Epithelial cell of prostate (primary cell): ENCODE measurements at regions not wholly inside any gene's neighbourhood (a gene's known extent, or its start where the extent isn't known, plus 50 kb on each side); places are given as distances from the start of the nearest gene placed in this dataset.

Source experiments
- DNase-seq: peaks from one replicate; pipeline ENCODE4 v3.0.0-alpha.2; 2011; ENCODE audit warnings: low read depth, low spot score
- H3K27ac ChIP-seq: fragments of 450-650 bp; 2 replicates; pipeline ENCODE4 v1.5.1; 2017; ENCODE audit warnings: mild to moderate bottlenecking

DNA sequence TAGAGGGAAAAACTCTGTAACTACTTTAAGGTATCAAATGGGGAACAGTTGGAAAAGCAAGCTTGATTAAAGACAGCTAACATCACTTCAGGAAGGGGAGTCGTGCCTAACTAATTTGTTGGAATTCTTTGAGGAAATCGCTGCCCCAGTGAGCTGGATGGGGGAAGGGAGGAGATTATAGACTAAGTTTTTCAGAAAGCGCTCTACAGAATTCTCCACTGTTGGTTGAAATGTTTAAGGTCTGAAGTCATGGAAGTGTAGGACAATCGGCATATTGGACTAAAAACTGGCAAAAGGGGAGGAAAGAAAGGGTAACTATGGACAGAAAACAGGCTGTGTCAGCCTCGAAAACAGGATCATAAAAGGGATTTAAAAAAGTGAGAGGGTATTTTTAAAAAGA, 229.9 kb upstream of the HMGA2 start:
- H3K27ac ChIP-seq: no peak overlapping the region
- no peak for DNase-seq

- no peak overlapping the region for H3K27ac ChIP-seq
- no peak for DNase-seq
These were observed 229.2 kb upstream of the HMGA2 start for GRCh38 chr12:65595016-65595560.

DNA sequence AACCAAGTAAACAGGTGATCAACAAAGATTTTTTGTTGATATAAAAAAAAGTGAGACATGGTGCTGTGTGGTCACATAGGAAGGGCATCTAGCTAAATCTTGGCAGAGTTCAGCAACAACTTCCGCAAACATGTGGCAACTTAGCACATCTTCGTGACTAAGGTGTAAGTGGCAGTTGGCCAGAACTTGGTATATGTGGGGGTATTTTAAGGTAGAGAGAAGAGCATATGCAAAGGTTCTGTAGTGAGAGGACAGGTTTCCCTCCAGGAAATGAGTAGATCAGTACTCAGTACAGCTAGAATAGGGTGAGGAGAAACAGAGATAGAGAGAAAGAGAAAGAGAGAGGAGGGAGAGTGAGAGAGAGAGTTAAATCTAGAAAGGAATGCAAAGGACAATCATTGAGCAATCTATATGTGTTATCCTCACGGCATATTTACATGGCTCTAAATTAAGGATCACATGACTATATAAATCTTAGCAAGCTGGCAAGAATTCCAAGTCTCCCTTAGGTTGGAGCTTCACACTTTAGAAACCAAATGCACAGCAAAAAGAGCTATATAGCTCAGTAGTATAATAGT, 227.7 kb upstream of the HMGA2 start:
- peak overlapping the region; percentile 91 for H3K27ac ChIP-seq
- peak; percentile 95 for DNase-seq

GRCh38 chr12:65597527-65597926, 226.8 kb upstream of the HMGA2 start:
- peak overlapping the region; percentile 91 for H3K27ac ChIP-seq
- DNase-seq: no peak

- DNase-seq: no peak
- no peak overlapping the region for H3K27ac ChIP-seq
These were observed 225.6 kb upstream of the HMGA2 start for GRCh38 chr12:65598688-65599087.

DNA sequence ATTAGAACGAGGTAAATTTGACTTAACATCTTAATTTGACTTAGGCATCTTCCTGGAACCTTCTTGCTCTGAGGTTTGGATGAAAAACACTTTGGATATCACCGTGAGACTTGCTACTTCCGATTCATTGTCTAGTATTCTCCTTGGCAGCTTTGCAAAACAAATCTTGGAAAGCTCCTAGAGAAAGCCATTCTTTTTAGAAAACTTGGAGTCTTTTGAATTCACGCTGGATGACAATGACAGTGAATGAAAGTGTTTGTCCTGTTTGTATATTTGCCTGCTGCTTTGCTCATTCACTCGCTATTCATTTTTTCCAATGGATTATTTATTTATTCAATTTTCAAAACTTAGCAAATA, 222.1 kb upstream of the HMGA2 start:
- H3K27ac ChIP-seq: peak overlapping the region; percentile 98
- no peak for DNase-seq

DNA sequence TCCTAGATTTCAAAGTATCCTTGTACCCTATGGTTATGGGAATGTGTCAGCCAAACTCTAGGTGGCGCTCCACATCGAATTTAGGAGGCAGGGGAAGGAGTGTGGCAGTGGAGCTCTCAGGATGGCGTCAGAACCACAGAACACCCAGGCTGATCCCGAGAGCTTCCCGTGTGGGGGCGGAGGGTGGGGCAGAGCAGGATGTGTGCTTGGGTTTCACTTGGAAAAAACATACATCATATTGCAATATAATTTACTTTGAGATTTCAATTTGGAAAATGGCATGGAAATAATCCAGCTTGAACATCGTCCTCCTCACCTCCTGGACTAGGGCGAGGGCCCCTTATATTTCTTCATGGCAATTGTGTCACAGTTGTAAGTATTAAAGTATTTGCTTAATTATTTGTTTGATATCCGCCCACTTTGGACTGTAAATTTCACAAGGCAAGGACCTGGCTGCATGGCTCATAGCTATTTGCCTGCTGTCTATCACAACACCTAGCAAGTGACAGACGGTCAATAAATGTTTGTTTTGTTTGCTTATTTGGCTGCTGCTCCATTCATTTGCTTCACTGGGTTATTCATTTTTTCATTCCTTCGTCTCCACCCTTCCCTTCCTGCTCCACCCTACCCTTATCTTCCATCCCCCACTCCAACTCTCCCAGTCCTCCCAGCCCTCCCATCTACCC, 221.5 kb upstream of the HMGA2 start:
- DNase-seq: peak; percentile 76

GRCh38 chr12:65603438-65604351, 220.6 kb upstream of the HMGA2 start:
- DNase-seq: no peak
- peak overlapping the region; percentile 98 for H3K27ac ChIP-seq

More for the DNA sequence above, 221.5 kb upstream of the HMGA2 start:
- H3K27ac ChIP-seq: peak overlapping the region; percentile 98

- peak overlapping the region; percentile 98 for H3K27ac ChIP-seq
- DNase-seq: no peak
These were observed 219.3 kb upstream of the HMGA2 start for GRCh38 chr12:65605019-65605418.

DNA sequence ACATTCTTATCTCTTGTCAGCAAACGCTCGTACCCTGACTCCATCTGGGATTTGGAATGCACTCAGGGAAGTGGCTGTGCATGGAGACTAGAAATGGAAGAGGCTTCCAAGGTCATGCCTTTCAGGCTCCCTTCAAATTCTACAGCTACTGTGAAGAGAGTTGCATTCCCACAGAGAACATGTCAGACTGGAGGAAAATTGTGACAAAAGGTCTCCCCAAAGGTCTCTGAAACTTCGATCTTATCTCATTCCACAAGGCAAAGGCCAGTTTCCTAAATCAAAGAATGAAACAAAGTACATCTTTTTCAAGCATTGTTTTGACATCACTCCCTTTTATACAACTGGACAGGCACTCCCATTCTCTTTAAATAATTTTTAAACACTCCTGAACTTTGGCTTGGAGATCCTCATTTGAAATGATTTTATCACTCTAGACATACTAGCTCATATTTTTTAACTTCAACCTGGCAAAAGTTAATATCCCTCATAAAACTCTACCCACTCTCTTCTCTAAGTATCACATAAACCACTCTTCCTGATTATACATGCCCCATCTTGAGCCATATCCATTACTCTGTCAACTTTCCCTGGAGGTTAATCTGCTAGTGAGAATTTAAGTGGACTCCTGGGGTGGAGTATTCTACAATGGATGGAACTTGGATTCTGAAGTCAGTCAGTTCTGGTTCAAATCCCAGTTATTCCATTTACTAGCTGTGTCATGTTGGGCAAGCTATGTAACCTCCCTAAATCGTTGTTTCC, 218.1 kb upstream of the HMGA2 start:
- no peak for DNase-seq
- peak overlapping the region; percentile 98 for H3K27ac ChIP-seq

DNA sequence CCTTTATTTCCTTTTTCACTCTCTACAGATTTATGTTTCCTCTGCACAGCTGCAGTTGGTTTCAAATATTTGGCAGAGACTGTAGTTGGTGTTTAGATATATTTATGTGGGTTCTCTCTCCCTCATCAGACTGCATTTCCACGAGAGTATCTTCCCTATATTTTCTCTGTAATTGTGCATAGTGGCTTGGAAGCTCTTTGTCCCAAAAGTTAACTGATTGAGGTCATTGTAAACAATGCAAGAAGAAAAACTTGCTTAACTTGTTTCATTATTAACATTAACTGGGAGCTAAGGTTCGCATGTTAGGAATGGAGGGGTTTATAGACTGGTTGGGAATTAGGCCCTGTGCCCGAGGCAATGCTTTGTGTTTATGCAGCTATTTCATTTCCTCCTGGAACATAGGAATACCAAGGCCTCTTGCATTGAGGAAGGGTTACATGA, 216.9 kb upstream of the HMGA2 start:
- peak overlapping the region; percentile 98 for H3K27ac ChIP-seq
- no peak for DNase-seq

DNA sequence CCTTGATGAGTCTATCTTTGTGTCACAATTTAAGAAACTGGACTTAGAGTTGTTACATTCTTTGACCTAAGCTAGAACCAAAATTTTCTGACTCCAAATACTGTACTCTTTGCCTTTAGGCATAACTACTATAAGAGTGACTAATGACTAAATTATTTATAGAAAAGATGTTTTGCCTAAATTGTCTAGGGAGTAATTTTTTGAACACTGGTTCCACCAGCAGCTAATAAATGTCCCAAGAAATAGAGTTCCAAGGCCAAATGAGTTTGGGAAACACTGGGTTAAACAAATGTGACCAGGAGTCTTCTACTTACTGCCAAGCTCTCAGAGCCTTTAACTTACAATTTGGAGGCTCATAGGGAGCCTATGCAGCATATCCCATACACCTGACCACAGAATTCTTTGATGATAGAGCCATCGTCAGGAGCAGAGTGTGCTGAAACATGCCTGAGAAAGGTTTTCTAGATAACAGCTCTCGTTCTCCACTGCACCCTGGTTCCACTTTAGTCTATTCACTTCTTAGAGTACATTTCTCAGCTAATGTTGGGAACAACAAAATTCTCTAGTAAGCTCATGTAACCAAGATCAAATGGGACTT, 215.9 kb upstream of the HMGA2 start:
- peak; percentile 57 for DNase-seq
- peak overlapping the region; percentile 98 for H3K27ac ChIP-seq

GRCh38 chr12:65609359-65609771, 214.9 kb upstream of the HMGA2 start:
- H3K27ac ChIP-seq: peak overlapping the region; percentile 98
- peak; percentile 81 for DNase-seq

- DNase-seq: no peak
- peak overlapping the region; percentile 98 for H3K27ac ChIP-seq
These were observed 212.9 kb upstream of the HMGA2 start for GRCh38 chr12:65611396-65611795.

DNA sequence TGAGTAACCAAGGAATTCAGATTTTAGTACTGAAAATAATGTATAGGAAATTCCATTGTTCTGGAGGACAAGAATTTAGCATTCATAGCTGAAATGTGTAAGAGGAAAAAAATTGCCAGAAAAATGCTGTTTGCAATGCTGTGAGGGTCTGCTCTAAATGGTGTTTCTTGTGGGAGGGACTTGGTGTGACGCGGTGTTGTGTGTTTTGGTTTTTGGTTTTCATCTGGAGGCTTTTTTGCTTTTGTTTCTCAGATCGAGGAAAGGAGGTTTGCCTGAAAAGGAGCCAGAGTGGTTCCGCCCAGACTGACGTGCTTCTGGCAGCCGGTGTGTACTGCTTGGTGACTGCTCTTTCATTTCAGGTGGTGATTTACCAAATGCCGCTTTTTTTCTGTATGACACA, 211.8 kb upstream of the HMGA2 start:
- peak overlapping the region; percentile 98 for H3K27ac ChIP-seq
- DNase-seq: no peak

- peak overlapping the region; percentile 98 for H3K27ac ChIP-seq
- no peak for DNase-seq
These were observed 210.6 kb upstream of the HMGA2 start for GRCh38 chr12:65613692-65614091.

- DNase-seq: no peak
- peak overlapping the region; percentile 98 for H3K27ac ChIP-seq
These were observed 209.9 kb upstream of the HMGA2 start for GRCh38 chr12:65614259-65614889.

DNA sequence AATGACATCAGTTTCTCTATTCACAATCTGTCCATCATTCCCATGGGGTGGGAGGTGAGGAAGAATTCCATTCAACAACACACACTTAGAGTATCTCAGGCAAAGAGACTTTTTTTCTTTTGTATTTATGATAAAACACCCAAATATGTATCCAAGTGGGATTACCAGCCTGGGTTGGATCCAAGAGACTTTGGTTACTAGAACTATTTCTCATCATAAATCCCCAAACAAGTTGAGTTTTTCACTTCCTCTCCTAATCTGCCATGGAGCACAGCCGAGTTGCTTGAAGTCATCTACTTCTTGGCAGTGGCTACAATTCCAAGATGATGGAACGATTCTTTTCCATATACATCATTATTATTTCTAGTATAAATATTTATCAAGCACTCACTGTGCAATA, 209.2 kb upstream of the HMGA2 start:
- DNase-seq: no peak
- H3K27ac ChIP-seq: no peak overlapping the region

GRCh38 chr12:65616022-65616421, 208.3 kb upstream of the HMGA2 start:
- DNase-seq: no peak
- H3K27ac ChIP-seq: no peak overlapping the region
